SK-N-SH treated with all-trans-retinoic acid at 6 μM for 48 hours (cell line): ENCODE measurements at regions not wholly inside any gene's neighbourhood (a gene's known extent, or its start where the extent isn't known, plus 50 kb on each side); places are given as distances from the start of the nearest gene placed in this dataset.

Experiments used
- ARNTL ChIP-seq: fragments of 450-650 bp; formaldehyde crosslinking; IDR thresholded peaks from 2 replicates; pipeline ENCODE4 v1.5.0; 2020; ENCODE audit warnings: low read depth, mild to moderate bottlenecking, moderate library complexity, borderline replicate concordance
- CREB5 ChIP-seq: fragments of 250-450 bp; sonication (Bioruptor Pico); IDR thresholded peaks from 2 replicates; pipeline ENCODE4 v1.5.1; 2020; ENCODE audit warnings: low read depth, mild to moderate bottlenecking, moderate library complexity
- ESRRG ChIP-seq: fragments of 250-450 bp; sonication (Bioruptor Pico); IDR thresholded peaks from 2 replicates; pipeline ENCODE4 v1.6.1; 2021; ENCODE audit warnings: mild to moderate bottlenecking
- OSR1 ChIP-seq: fragments of 250-450 bp; sonication (Bioruptor Pico); IDR thresholded peaks from 2 replicates; pipeline ENCODE4 v1.8.0; 2022; ENCODE audit warnings: moderate library complexity, mild to moderate bottlenecking, inconsistent platforms
- PATZ1 ChIP-seq: fragments of 250-450 bp; sonication (Bioruptor Pico); IDR thresholded peaks from 2 replicates; pipeline ENCODE4 v1.8.0; 2020; ENCODE audit warnings: mild to moderate bottlenecking, moderate library complexity, borderline replicate concordance
- ZFP30 ChIP-seq: fragments of 450-650 bp; formaldehyde crosslinking; IDR thresholded peaks from 2 replicates; pipeline ENCODE4 v1.5.0; 2022; ENCODE audit warnings: mild to moderate bottlenecking, moderate library complexity
- ZNF70 ChIP-seq: fragments of 450-650 bp; formaldehyde crosslinking; IDR thresholded peaks from 2 replicates; pipeline ENCODE4 v1.5.0; 2020; ENCODE audit warnings: mild to moderate bottlenecking, moderate library complexity

- TF ChIP-seq ZNF70 (CRISPR knock-in tag) (no peak), ESRRG (no peak), CREB5 (CRISPR knock-in tag) (no peak), PATZ1 (CRISPR knock-in tag) (no peak), ARNTL (CRISPR knock-in tag) (no peak), OSR1 (CRISPR knock-in tag) (no peak), ZFP30 (no peak)
These were observed 254.4 kb upstream of the HS6ST1 start for GRCh38 chr2:128573116-128573515.
